ENCODE measurements at regions not wholly inside any gene's neighbourhood (a gene's known extent, or its start where the extent isn't known, plus 50 kb on each side); places are given as distances from the start of the nearest gene placed in this dataset.

DNA sequence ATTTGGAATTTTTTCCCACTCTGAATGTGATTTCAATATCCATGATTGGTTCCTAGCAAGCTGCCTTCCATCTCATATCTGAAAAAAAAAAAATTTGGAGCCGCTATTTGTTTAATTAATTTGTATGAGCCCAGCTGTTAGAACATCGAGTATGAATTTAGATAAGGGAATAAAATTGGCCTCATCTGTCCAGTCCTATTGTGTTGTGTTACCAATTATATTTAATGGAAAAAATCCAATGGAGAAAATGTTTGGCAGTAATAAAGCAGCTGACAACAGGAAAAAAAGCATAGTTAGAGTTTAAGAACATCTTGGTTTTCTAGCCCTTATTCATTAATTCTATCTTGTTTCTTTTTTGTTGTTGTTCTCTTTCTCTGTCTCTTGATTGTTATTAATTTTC is 735.6 kb upstream of the RIOK2 start:
- no peak for ATAC-seq (ENCODE audit: low read depth)
- H3K36me3 ChIP-seq (ENCODE audit: control insufficient read depth, insufficient read depth, low read length), result no peaks in the 10 kb centered on the region
- in situ Hi-C loops (cut with MboI; ENCODE audit: low sequenced_read_pairs), result no loop called here

More for the DNA sequence above, 735.6 kb upstream of the RIOK2 start:
- no peak overlapping the region for H3K56ac ChIP-seq (ENCODE audit: extremely low read depth, insufficient read depth, low read length)
- H4K20me1 ChIP-seq (ENCODE audit: insufficient read depth, low read length), result no peaks in the 10 kb centered on the region
- ChIA-PET CTCF (no interaction called here), POLR2A (ENCODE audit: unreplicated experiment) (no interaction called here)
- no peaks in the 10 kb centered on the region for H3K27me3 ChIP-seq (ENCODE audit: control insufficient read depth, insufficient read depth, low read length)
- H3K9me3 ChIP-seq (ENCODE audit: control insufficient read depth, insufficient read depth, low read length), result no peaks in the 10 kb centered on the region
- no peak overlapping the region for H2AK5ac ChIP-seq (ENCODE audit: low read depth, low read length)
- H3K23ac ChIP-seq (ENCODE audit: low read depth, low read length), result no peak overlapping the region
- no peaks in the 10 kb centered on the region for H3K79me1 ChIP-seq (ENCODE audit: low read depth in 1 of 2, low read length in 2 of 2)
- no peaks in the 10 kb centered on the region for H3K4me1 ChIP-seq (ENCODE audit: control insufficient read depth, insufficient read depth, low read length)
- DNase-seq, result no peak
- intact Hi-C loops (cut with micrococcal nuclease) (no loop called here), dilution Hi-C loops (cut with HindIII; ENCODE audit: low sequenced_read_pairs, unreplicated experiment) (no loop called here)
- no peak overlapping the region for H2BK15ac ChIP-seq (ENCODE audit: low read depth, low read length)
- H2BK20ac ChIP-seq (ENCODE audit: low read depth, low read length), result no peak overlapping the region
- no peak overlapping the region for H3K27ac ChIP-seq (ENCODE audit: insufficient read depth, low read length)
- no TSS peak for BruUV-seq (replicated peaks)
- H4K8ac ChIP-seq (ENCODE audit: low read depth in 2 of 2, low read length in 2 of 2), result no peak overlapping the region
- no peak overlapping the region for H2BK5ac ChIP-seq (ENCODE audit: low read depth, low read length, poor library complexity, severe bottlenecking)
- H3K18ac ChIP-seq (ENCODE audit: low read depth, low read length), result no peak overlapping the region
- no peak overlapping the region for H4K5ac ChIP-seq (ENCODE audit: low read depth, low read length)
- no peak overlapping the region for H3K14ac ChIP-seq (replicated peaks; ENCODE audit: low read depth, low read length)
- H3K4me2 ChIP-seq (ENCODE audit: low read depth, low read length), result no peak overlapping the region
- H3K9ac ChIP-seq (ENCODE audit: low read depth, low read length), result no peak overlapping the region
- no peak overlapping the region for H4K91ac ChIP-seq (ENCODE audit: insufficient read depth, low read depth, low read length)
- WGBS, 2 experiments (ENCODE audit: extremely low coverage in 2 of 2, insufficient read length in 1 of 2), result no CpG with 5 or more reads among the region's 2 CpGs
- H3K4ac ChIP-seq (ENCODE audit: low read depth, low read length), result no peak overlapping the region
- H3K9me1 ChIP-seq (ENCODE audit: insufficient read depth, low read length), result no peaks in the 10 kb centered on the region
- TF ChIP-seq SMC3 (IDR thresholded peaks at IDR 0.05; ENCODE audit: low read depth, low read length) (no peak), USF2 (IDR thresholded peaks at IDR 0.05; ENCODE audit: low read depth, low read length) (no peak)
- H3K4me3 ChIP-seq (ENCODE audit: insufficient read depth, low read depth, low read length), result no peak overlapping the region
- no peak overlapping the region for H2BK120ac ChIP-seq (ENCODE audit: low read depth, low read length)
- H2AK9ac ChIP-seq (replicated peaks; ENCODE audit: low read depth, low read length, poor library complexity), result no peak overlapping the region
- no peak overlapping the region for H2AFZ ChIP-seq (replicated peaks; ENCODE audit: low read length, poor library complexity)
